DOHH2 (cell line): ENCODE measurements at regions not wholly inside any gene's neighbourhood (a gene's known extent, or its start where the extent isn't known, plus 50 kb on each side); places are given as distances from the start of the nearest gene placed in this dataset.

ENCODE experiments used
- H3F3A ChIP-seq: fragments of 200-600 bp; sonication (generic), shearing (Covaris generic); 2 replicates; pipeline ENCODE4 v1.6.0; 2016; ENCODE audit warnings: antibody characterized with exemption, mild to moderate bottlenecking; ENCODE audit not compliant: control insufficient read depth, insufficient read depth
- H3K27ac ChIP-seq: fragments of 200-600 bp; sonication (generic); 2 replicates; pipeline ENCODE4 v1.5.1; 2014; ENCODE audit warnings: low read depth, mild to moderate bottlenecking, low read length, moderate library complexity
- H3K27me3 ChIP-seq: fragments of 200-600 bp; sonication (generic); 2 replicates; pipeline ENCODE4 v1.6.1; 2014; ENCODE audit warnings: mild to moderate bottlenecking, low read length, mixed read lengths; ENCODE audit not compliant: control insufficient read depth
- H3K36me3 ChIP-seq: fragments of 200-600 bp; sonication (generic); 2 replicates; pipeline ENCODE4 v1.6.1; 2014; ENCODE audit warnings: mild to moderate bottlenecking, low read length, moderate library complexity, mixed read lengths; ENCODE audit not compliant: control insufficient read depth
- H3K4me1 ChIP-seq: fragments of 200-600 bp; sonication (generic); 2 replicates; pipeline ENCODE4 v1.6.1; 2014; ENCODE audit warnings: mild to moderate bottlenecking, low read length, mixed read lengths; ENCODE audit not compliant: control insufficient read depth
- H3K4me2 ChIP-seq: fragments of 200-600 bp; sonication (generic); 2 replicates; pipeline ENCODE4 v1.6.0; 2014; ENCODE audit warnings: mild to moderate bottlenecking, low read length, moderate library complexity
- H3K4me3 ChIP-seq: fragments of 200-600 bp; sonication (generic); 2 replicates; pipeline ENCODE4 v1.5.1; 2014; ENCODE audit warnings: mild to moderate bottlenecking, low read length, mixed read lengths
- H3K79me2 ChIP-seq: fragments of 200-600 bp; sonication (generic); 2 replicates; pipeline ENCODE4 v1.6.1; 2014; ENCODE audit warnings: mild to moderate bottlenecking, low read length, mixed read lengths; ENCODE audit not compliant: control insufficient read depth
- H3K9me2 ChIP-seq: fragments of 200-600 bp; sonication (generic); replicated peaks from 2 replicates; pipeline ENCODE4 v1.6.1; 2014; ENCODE audit warnings: mild to moderate bottlenecking, low read length, mixed read lengths; ENCODE audit not compliant: control insufficient read depth
- H3K9me3 ChIP-seq: fragments of 200-600 bp; sonication (generic); 2 replicates; pipeline ENCODE4 v1.6.1; 2014; ENCODE audit warnings: antibody characterized with exemption, low read length, mixed read lengths; ENCODE audit not compliant: control insufficient read depth, insufficient read depth
- H4K20me1 ChIP-seq: fragments of 200-600 bp; sonication (generic); 2 replicates; pipeline ENCODE4 v1.6.0; 2014; ENCODE audit warnings: low read depth, mild to moderate bottlenecking, antibody characterized with exemption, low read length, moderate library complexity; ENCODE audit not compliant: control insufficient read depth, insufficient read depth
- EZH2phosphoT487 ChIP-seq: fragments of 200-600 bp; sonication (generic); IDR thresholded peaks from 2 replicates; pipeline ENCODE4 v1.6.1; 2017; ENCODE audit warnings: borderline replicate concordance, mild to moderate bottlenecking, antibody characterized with exemption, low read length, moderate library complexity, mixed read lengths
- TF ChIP-seq, protein P1 (sequence below): fragments of 200-600 bp; sonication (generic); IDR thresholded peaks from one replicate; pipeline ENCODE4 v1.5.1; 2014; ENCODE audit warnings: antibody characterized with exemption, mild to moderate bottlenecking, low read depth, low read length; ENCODE audit not compliant: poor library complexity, severe bottlenecking

DNA sequence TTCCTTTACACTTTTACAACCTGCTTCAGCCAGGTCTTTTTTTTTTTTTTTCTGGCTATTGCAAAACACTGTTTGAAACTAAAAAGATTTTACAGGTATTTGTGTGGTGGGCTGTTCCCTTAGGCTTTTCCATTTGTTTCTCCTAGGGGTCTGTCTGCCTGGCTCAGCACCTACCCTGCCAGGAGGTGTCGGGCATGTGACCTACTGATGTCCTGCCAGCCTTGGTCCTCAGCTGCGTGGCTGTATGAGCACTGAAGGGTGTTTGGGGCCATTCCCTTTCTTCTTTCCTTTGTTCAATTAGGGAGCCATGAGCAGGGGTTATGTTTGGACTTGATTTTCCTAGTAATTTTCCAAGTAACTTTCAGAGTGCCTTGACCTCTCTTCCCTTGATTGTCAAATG lies 269.2 kb upstream of the SALL1 start:
- Histone ChIP-seq H3K79me2 (no peaks in the 10 kb centered on the region), H3K27me3 (no peaks in the 10 kb centered on the region), H4K20me1 (no peaks in the 10 kb centered on the region), H3K36me3 (no peaks in the 10 kb centered on the region), H3F3A (no peaks in the 10 kb centered on the region), H3K4me2 (no peak overlapping the region), H3K4me1 (no peaks in the 10 kb centered on the region), H3K4me3 (no peak overlapping the region), H3K9me2 (no peaks in the 10 kb centered on the region), H3K27ac (no peak overlapping the region), H3K9me3 (no peaks in the 10 kb centered on the region)
- TF ChIP-seq, protein P1, sequence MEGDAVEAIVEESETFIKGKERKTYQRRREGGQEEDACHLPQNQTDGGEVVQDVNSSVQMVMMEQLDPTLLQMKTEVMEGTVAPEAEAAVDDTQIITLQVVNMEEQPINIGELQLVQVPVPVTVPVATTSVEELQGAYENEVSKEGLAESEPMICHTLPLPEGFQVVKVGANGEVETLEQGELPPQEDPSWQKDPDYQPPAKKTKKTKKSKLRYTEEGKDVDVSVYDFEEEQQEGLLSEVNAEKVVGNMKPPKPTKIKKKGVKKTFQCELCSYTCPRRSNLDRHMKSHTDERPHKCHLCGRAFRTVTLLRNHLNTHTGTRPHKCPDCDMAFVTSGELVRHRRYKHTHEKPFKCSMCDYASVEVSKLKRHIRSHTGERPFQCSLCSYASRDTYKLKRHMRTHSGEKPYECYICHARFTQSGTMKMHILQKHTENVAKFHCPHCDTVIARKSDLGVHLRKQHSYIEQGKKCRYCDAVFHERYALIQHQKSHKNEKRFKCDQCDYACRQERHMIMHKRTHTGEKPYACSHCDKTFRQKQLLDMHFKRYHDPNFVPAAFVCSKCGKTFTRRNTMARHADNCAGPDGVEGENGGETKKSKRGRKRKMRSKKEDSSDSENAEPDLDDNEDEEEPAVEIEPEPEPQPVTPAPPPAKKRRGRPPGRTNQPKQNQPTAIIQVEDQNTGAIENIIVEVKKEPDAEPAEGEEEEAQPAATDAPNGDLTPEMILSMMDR, result no peak
- TF ChIP-seq EZH2phosphoT487, result no peak

DNA sequence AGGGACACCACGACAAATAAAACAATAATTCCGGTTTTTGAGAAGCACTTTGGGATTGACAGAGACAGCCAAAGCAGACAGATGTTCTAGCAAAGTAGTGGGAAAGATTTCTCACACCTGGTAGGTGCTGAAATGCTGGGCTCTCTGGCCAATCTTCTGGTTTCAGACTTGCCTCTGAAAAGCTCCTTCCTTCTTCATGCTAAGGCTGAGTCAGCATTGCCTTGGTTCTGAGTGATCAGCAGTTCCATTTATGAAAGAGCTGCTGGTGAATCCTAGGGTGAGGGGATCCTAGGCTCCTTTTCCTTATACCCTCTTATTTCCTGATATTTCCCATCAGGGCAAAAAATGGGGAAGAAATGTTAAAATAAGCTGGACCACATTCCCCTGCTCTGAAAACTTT lies 268.7 kb upstream of the SALL1 start:
- H3K36me3 ChIP-seq, result no peaks in the 10 kb centered on the region
- H3K4me1 ChIP-seq, result no peaks in the 10 kb centered on the region
- no peaks in the 10 kb centered on the region for H3K9me2 ChIP-seq
- H3K79me2 ChIP-seq, result no peaks in the 10 kb centered on the region
- no peak overlapping the region for H3K27ac ChIP-seq
- H3K4me2 ChIP-seq, result no peak overlapping the region
- H3F3A ChIP-seq, result no peaks in the 10 kb centered on the region
- H3K4me3 ChIP-seq, result no peak overlapping the region
- no peak for TF ChIP-seq EZH2phosphoT487
- TF ChIP-seq, protein P1, result no peak
- H3K9me3 ChIP-seq, result no peaks in the 10 kb centered on the region
- no peaks in the 10 kb centered on the region for H4K20me1 ChIP-seq
- no peaks in the 10 kb centered on the region for H3K27me3 ChIP-seq

DNA sequence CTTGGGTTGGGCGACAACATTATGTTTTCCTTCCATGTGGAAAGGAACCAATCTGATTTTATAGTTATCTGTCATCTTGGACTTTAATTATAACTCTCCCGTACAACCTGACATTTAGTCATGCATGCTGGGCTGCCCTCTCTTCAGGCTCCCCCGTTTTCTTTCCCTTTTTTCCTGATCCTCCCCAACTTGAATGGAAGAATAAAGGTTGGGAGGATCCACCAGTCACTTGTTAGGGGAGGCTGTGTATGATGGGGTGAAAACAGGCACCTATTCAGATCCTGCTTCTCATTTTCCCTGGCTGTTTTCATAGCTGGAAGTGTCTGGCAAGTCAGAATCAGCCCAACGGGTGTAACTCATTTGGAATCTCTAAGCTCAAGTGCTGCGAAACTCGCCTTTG lies 267.2 kb upstream of the SALL1 start:
- Histone ChIP-seq H4K20me1 (no peaks in the 10 kb centered on the region), H3K27ac (no peak overlapping the region), H3K4me1 (no peaks in the 10 kb centered on the region), H3K4me3 (no peak overlapping the region), H3K79me2 (no peaks in the 10 kb centered on the region), H3K9me2 (no peaks in the 10 kb centered on the region), H3F3A (no peaks in the 10 kb centered on the region), H3K4me2 (no peak overlapping the region), H3K27me3 (no peaks in the 10 kb centered on the region), H3K36me3 (no peaks in the 10 kb centered on the region), H3K9me3 (no peaks in the 10 kb centered on the region)
- TF ChIP-seq, protein P1, result no peak
- no peak for TF ChIP-seq EZH2phosphoT487

DNA sequence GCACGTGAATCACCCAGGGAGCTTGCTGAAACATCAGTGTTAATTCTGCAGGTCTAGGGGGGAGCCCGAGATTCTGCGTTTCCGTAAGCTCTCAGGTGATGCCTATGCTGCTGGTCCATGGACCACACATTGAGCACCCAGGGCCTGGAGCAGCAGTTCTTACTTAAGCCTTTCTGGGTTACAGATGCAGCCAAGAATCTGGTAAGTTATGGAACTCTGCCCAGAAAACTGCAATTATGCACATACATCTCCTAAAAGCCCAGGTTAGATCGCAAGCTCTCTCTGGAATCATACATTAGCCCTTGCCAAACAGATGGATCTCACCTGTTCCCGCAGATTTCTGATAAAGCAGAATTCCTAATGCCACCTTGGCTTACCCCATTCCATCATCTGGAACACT lies 265.9 kb upstream of the SALL1 start:
- Histone ChIP-seq H3K36me3 (no peaks in the 10 kb centered on the region), H3K9me3 (no peaks in the 10 kb centered on the region), H3K9me2 (no peaks in the 10 kb centered on the region), H3K27ac (no peak overlapping the region), H3F3A (no peaks in the 10 kb centered on the region), H3K4me3 (no peak overlapping the region), H3K27me3 (no peaks in the 10 kb centered on the region), H4K20me1 (no peaks in the 10 kb centered on the region), H3K4me1 (no peaks in the 10 kb centered on the region), H3K4me2 (no peak overlapping the region), H3K79me2 (no peaks in the 10 kb centered on the region)
- TF ChIP-seq, protein P1, result no peak
- TF ChIP-seq EZH2phosphoT487, result no peak
